VCaP (cell line): ENCODE measurements at regions not wholly inside any gene's neighbourhood (a gene's known extent, or its start where the extent isn't known, plus 50 kb on each side); places are given as distances from the start of the nearest gene placed in this dataset.
"Not testable (repeated sequence)": the region's sequence is repeated elsewhere in the genome, so short reads cannot be mapped to it uniquely, and the experiment has no call there.

Source experiments
- H3K27ac ChIP-seq: fragments of 450-650 bp; 2 replicates; pipeline ENCODE4 v1.5.1; 2017
- TF ChIP-seq, protein P1 (sequence below): fragments of 450-650 bp; conservative IDR thresholded peaks from 2 replicates; pipeline ENCODE4 v1.5.1; 2017; ENCODE audit warnings: mild to moderate bottlenecking, moderate library complexity

DNA sequence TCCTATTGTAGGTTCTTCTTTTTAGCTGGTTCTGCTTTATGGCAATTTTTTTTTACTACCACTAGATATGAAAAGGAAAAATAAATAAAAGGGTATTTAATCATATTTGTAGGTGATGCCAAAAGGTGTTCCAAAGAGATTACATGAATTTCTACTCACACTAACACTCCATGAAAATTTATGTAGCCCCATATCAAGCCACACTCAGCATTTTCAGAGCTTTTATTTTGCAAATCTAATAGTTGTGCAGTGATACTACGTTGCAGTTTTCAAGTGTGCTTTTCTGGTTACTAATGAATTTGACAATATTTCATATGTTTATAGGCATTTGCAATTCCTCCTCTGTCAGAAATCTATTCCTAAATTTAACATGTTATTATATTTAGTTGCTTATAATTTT lies 363.9 kb upstream of the TMEFF2 start:
- peak overlapping the region; percentile 66; the same call in 1 of the 2 replicates for H3K27ac ChIP-seq
- TF ChIP-seq, protein P1, sequence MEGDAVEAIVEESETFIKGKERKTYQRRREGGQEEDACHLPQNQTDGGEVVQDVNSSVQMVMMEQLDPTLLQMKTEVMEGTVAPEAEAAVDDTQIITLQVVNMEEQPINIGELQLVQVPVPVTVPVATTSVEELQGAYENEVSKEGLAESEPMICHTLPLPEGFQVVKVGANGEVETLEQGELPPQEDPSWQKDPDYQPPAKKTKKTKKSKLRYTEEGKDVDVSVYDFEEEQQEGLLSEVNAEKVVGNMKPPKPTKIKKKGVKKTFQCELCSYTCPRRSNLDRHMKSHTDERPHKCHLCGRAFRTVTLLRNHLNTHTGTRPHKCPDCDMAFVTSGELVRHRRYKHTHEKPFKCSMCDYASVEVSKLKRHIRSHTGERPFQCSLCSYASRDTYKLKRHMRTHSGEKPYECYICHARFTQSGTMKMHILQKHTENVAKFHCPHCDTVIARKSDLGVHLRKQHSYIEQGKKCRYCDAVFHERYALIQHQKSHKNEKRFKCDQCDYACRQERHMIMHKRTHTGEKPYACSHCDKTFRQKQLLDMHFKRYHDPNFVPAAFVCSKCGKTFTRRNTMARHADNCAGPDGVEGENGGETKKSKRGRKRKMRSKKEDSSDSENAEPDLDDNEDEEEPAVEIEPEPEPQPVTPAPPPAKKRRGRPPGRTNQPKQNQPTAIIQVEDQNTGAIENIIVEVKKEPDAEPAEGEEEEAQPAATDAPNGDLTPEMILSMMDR, result no peak

DNA sequence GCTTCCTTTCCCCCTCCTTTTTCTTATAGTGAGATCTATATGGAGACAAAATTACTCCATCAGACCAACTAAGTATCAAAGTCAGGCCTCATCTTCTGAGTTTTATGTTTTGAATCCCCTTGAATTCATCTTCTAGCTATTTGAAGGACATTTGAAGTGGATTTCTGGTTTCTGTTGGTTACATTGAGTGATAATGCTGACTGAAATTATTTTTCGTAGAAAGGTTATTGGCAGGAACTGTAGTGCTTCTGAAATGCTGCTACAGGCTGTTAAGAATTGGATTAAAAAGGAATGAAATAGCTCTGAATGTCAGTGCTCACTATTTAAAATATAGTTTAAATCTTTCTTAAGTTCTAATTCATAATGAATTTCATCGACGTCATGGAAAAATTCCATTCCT lies 361.0 kb upstream of the TMEFF2 start:
- H3K27ac ChIP-seq, result no peak overlapping the region
- TF ChIP-seq, protein P1, result no peak

DNA sequence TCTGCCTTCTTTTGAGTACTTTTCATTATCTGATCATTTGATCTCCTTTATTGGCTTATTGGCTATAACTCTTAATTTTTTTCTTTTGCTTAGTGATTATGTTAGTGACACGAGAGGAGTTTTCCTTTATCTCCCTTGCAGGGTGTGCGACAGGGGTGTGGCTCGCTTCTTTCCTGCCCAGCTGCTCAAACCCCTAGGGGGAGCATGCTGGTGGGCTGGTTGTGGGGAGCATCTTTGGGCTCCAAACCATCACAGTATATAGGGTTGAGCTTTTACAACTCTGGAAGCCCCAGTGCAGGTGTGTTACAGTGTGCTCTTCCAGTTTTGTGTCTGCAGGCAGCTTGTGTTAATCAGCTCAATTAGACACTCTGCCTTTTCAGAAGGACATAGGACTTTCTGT lies 357.0 kb upstream of the TMEFF2 start:
- H3K27ac ChIP-seq, result no peak overlapping the region
- TF ChIP-seq, protein P1, result no peak

DNA sequence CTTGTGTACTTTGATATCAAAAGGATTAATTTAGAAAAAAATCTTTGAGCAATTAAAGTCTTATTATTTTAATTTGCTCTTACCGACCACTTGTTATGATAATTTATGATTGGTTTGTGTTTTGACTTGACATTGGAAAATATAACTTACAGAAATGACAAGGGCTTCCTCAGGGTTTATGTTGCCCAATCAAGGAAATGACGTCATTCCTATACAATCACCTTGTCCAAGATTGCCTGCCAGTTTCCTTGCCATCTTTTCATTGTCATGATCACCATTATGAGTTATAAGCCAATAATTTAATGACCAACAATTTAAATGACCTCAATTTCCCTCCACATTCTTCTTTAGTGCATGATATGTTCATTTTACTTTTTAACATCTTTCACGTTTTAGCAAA lies 351.8 kb upstream of the TMEFF2 start:
- TF ChIP-seq, protein P1, result no peak
- H3K27ac ChIP-seq, result peak overlapping the region; percentile 34; the same call in 1 of the 2 replicates

DNA sequence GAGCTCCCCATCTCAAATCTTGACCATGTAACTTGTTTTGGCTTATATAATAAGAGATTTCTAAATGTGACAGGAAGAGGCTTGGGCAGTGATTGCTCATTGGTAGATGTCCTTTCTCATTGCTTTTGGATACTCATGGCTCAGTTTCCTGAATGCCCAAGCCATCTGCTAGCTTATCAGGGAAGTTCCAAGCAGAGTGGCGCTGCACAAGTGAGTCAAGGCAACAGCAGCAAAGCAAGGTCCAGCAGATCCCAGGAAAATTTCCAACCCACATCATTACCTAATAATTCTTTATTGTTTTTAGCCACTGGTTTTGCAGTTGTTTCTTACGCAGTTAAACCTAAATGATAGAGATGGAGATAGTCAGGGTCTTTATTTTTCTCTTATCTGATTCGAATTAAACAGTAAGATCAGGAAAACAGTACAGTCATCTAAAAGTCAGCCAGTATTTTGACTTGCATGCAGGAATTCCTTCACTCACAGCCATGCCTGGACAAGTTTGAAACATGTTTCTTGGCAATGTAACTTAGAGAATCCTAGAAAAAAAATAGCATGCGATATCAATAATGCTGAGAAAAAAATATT lies 349.7 kb upstream of the TMEFF2 start:
- H3K27ac ChIP-seq, result no peak overlapping the region
- TF ChIP-seq, protein P1, result no peak

DNA sequence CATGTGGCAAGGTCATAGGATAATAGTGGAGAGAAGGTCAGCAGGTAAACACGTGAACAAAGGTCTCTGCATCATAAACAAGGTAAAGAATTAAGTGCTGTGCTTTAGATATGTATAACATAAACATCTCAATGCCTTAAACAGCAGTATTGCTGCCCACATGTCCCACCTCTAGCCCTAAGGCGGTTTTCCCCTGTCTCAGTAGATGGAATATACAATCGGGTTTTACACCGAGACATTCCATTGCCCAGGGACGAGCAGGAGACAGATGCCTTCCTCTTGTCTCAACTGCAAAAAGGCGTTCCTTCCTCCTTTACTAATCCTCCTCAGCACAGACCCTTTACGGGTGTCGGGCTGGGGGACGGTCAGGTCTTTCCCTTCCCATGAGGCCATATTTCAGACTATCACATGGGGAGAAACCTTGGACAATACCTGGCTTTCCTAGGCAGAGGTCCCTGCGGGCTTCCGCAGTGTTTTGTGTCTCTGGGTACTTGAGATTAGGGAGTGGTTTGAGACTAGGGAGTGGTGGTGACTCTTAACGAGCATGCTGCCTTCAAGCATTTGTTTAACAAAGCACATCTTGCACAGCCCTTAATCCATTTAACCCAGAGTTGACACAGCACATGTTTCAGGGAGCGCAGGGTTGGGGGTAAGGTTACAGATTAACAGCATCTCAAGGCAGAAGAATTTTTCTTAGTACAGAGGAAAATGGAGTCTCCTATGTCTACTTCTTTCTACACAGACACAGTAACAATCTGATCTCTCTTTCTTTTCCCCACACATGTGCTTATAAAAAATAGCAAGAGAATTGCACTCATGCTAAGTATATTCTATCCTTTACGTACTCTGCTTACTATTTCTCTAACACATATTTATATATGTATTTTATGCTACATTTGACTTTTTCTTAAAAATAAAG lies 347.7 kb upstream of the TMEFF2 start:
- not testable (repeated sequence) for H3K27ac ChIP-seq

DNA sequence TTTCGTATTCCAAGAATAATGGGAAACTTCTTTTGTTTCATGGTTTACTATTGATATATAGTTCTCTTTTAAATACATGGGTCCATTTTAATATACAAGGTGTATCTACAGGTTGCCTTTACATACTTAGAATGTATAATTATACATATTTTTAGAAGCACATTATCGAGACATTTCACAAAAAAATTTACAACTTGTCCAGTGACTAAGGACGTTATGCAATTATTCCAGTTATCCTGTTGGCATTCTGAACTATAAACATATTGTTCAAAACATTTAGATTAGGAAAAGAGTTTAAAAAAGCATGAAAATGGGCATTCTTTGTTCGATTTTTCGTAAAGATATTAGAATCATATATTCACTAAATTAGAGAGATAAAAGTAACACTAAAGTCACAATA lies 344.6 kb upstream of the TMEFF2 start:
- no peak overlapping the region for H3K27ac ChIP-seq
- TF ChIP-seq, protein P1, result no peak
